NT2/D1 (cell line): ENCODE measurements at regions not wholly inside any gene's neighbourhood (a gene's known extent, or its start where the extent isn't known, plus 50 kb on each side); places are given as distances from the start of the nearest gene placed in this dataset.
"Not testable (repeated sequence)": the region's sequence is repeated elsewhere in the genome, so short reads cannot be mapped to it uniquely, and the experiment has no call there.

Experiments used
- DNase-seq: peaks from one replicate; pipeline ENCODE4 v3.0.0-alpha.2; 2011; ENCODE audit warnings: low read depth, low spot score
- H3K27me3 ChIP-seq: 2 replicates; pipeline ENCODE4 v1.6.0; 2011; ENCODE audit warnings: mild to moderate bottlenecking; ENCODE audit not compliant: insufficient read length, insufficient read depth
- H3K36me3 ChIP-seq: 2 replicates; pipeline ENCODE4 v1.6.1; 2011; ENCODE audit warnings: mild to moderate bottlenecking, low read length, mixed read lengths; ENCODE audit not compliant: insufficient read depth, insufficient read length
- H3K4me1 ChIP-seq: 2 replicates; pipeline ENCODE4 v1.5.1; 2011; ENCODE audit not compliant: insufficient read depth, insufficient read length
- H3K4me3 ChIP-seq: 2 replicates; pipeline ENCODE4 v1.5.1; 2011; ENCODE audit warnings: low read depth; ENCODE audit not compliant: insufficient read length
- H3K9ac ChIP-seq: 2 replicates; pipeline ENCODE4 v1.6.0; 2011; ENCODE audit warnings: low read depth; ENCODE audit not compliant: insufficient read length
- H3K9me3 ChIP-seq: 2 replicates; pipeline ENCODE4 v1.5.1; 2011; ENCODE audit warnings: mild to moderate bottlenecking, low read length; ENCODE audit not compliant: insufficient read depth
- SUZ12 ChIP-seq: IDR thresholded peaks from 2 replicates; pipeline ENCODE4 v1.6.1; 2011; ENCODE audit not compliant: insufficient read length, insufficient read depth; ENCODE audit errors: extremely low read depth
- YY1 ChIP-seq: IDR thresholded peaks from 2 replicates; pipeline ENCODE4 v1.6.1; 2011; ENCODE audit not compliant: insufficient read length, insufficient read depth
- ZNF274 ChIP-seq: IDR thresholded peaks from 2 replicates; pipeline ENCODE4 v1.6.1; 2011; ENCODE audit warnings: mild to moderate bottlenecking, low read depth, low read length

DNA sequence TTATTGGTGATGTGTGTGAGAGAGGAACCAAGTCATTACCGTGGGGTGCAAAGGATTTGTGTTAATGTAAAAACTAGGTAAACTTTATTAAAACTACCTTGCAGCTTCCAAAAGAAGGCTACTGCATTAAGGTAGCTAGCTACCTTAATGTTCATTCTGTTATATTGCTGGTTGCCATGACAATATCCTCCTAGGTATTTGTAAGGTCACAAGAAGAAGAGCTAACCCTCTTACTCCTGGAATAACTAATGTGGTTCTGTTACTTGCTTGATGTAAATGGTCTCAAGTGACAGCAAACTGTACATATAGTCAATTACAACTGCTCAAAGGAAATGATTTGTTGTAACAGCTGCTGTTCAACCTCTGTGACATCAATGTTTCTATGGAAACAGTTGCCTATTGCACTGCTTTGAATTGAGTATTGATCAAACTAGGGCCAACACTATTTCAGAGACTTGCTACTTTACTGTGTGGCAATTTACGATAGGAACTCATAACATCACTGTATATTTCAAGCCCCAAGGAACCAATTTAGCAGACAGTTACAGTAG, 319.8 kb upstream of the HNRNPA3 start:
- Histone ChIP-seq H3K27me3 (no peaks in the 10 kb centered on the region), H3K9me3 (no peaks in the 10 kb centered on the region), H3K4me3 (no peak overlapping the region), H3K4me1 (no peaks in the 10 kb centered on the region), H3K36me3 (no peaks in the 10 kb centered on the region), H3K9ac (no peak overlapping the region)
- TF ChIP-seq YY1 (no peak), SUZ12 (no peak), ZNF274 (no peak)
- DNase-seq: no peak

DNA sequence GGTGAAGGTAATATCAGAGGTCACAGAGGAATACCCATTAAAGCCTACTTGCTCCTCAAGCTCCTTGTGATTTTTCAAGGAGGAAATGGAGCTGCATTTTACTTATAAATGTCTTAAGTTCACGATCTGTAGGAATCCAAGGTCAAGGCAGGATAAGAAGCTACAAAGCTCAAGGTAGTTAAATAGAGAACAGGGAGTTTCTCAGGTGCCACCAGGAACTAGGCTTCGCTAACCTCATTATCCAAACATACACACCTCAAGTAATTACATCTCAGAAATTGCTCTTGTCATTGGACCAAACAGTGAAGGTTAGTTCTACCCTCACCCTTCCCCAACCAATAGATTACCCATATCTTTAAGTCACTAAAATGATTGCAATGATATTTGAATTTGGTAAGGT, 317.4 kb upstream of the HNRNPA3 start:
- H3K9me3 ChIP-seq: no peaks in the 10 kb centered on the region
- H3K4me1 ChIP-seq: no peaks in the 10 kb centered on the region
- no peaks in the 10 kb centered on the region for H3K27me3 ChIP-seq

DNA sequence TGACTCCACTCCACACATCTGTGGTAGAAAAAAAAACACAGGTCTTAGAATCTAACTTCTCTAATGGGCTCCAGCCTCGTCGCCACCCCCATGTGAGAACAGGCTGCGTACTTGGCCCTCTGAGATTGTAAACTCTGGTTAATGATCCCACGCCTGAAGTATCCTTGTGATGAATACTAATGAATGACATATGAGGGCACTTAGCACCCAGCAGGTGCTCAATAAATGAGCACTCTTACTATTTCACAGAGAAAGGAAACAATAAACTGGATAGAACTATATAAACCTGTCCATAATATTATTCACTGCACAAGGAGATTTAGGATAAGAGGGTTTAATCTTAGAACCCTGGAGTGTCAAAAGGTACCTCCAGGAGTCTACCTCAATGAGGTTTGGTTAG, 310.1 kb upstream of the HNRNPA3 start:
- Histone ChIP-seq H3K9ac (no peak overlapping the region), H3K4me1 (no peaks in the 10 kb centered on the region), H3K9me3 (no peaks in the 10 kb centered on the region), H3K36me3 (no peaks in the 10 kb centered on the region), H3K4me3 (no peak overlapping the region), H3K27me3 (no peaks in the 10 kb centered on the region)
- TF ChIP-seq SUZ12 (no peak), YY1 (no peak), ZNF274 (no peak)
- DNase-seq: no peak

More for the DNA sequence above, 317.4 kb upstream of the HNRNPA3 start:
- no peak for DNase-seq
- H3K9ac ChIP-seq: no peak overlapping the region
- no peaks in the 10 kb centered on the region for H3K36me3 ChIP-seq
- no peak overlapping the region for H3K4me3 ChIP-seq
- no peak for TF ChIP-seq YY1
- no peak for TF ChIP-seq SUZ12
- TF ChIP-seq ZNF274: no peak

- DNase-seq, H3K4me3 ChIP-seq, H3K9me3 ChIP-seq, H3K9ac ChIP-seq, H3K4me1 ChIP-seq, H3K36me3 ChIP-seq, H3K27me3 ChIP-seq: not testable (repeated sequence)
These were observed 308.5 kb upstream of the HNRNPA3 start for GRCh38 chr2:176904053-176904452.

DNA sequence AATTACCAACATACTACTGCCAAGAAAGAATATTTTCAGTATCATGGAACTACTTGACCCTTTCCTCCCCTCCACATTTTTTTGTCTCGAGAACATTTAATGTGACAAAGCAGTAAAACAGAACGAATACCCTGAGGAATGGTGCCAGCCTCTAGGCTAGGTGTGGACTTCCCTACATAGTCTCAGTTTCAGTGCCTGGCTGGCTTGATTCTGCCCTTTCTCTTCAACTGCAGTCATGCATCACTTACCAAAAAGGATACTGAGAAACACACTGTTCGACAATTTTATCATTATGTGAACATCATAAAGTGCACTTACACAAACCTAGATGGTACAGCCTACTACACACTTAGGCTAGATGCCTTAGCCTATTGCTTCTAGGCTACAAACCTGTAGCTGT, 305.3 kb upstream of the HNRNPA3 start:
- no peak for DNase-seq
- TF ChIP-seq ZNF274 (no peak), SUZ12 (no peak), YY1 (no peak)
- no peaks in the 10 kb centered on the region for H3K9me3 ChIP-seq
- H3K4me3 ChIP-seq: no peak overlapping the region
- no peaks in the 10 kb centered on the region for H3K27me3 ChIP-seq
- no peaks in the 10 kb centered on the region for H3K4me1 ChIP-seq
- H3K9ac ChIP-seq: no peak overlapping the region
- H3K36me3 ChIP-seq: no peaks in the 10 kb centered on the region

GRCh38 chr2:176910828-176911227, 301.8 kb upstream of the HNRNPA3 start:
- Histone ChIP-seq H3K4me3 (no peak overlapping the region), H3K36me3 (no peaks in the 10 kb centered on the region), H3K27me3 (no peaks in the 10 kb centered on the region), H3K4me1 (no peaks in the 10 kb centered on the region), H3K9ac (no peak overlapping the region), H3K9me3 (no peaks in the 10 kb centered on the region)
- DNase-seq: no peak
- TF ChIP-seq ZNF274 (no peak), YY1 (no peak), SUZ12 (no peak)

- no peak for DNase-seq
- H3K4me3 ChIP-seq: no peak overlapping the region
These were observed 298.6 kb upstream of the HNRNPA3 start for GRCh38 chr2:176913955-176914354.

GRCh38 chr2:176914371-176914770, 298.2 kb upstream of the HNRNPA3 start:
- H3K9me3 ChIP-seq: no peaks in the 10 kb centered on the region
- no peaks in the 10 kb centered on the region for H3K4me1 ChIP-seq
- no peaks in the 10 kb centered on the region for H3K27me3 ChIP-seq
- no peak overlapping the region for H3K4me3 ChIP-seq
- no peak for DNase-seq
- H3K9ac ChIP-seq: no peak overlapping the region
- TF ChIP-seq YY1: no peak
- TF ChIP-seq SUZ12: no peak
- no peak for TF ChIP-seq ZNF274
- H3K36me3 ChIP-seq: no peaks in the 10 kb centered on the region

More at GRCh38 chr2:176913955-176914354, 298.6 kb upstream of the HNRNPA3 start:
- Histone ChIP-seq H3K9ac (no peak overlapping the region), H3K4me1 (no peaks in the 10 kb centered on the region), H3K27me3 (no peaks in the 10 kb centered on the region), H3K9me3 (no peaks in the 10 kb centered on the region), H3K36me3 (no peaks in the 10 kb centered on the region)
- TF ChIP-seq YY1 (no peak), SUZ12 (no peak), ZNF274 (no peak)

DNA sequence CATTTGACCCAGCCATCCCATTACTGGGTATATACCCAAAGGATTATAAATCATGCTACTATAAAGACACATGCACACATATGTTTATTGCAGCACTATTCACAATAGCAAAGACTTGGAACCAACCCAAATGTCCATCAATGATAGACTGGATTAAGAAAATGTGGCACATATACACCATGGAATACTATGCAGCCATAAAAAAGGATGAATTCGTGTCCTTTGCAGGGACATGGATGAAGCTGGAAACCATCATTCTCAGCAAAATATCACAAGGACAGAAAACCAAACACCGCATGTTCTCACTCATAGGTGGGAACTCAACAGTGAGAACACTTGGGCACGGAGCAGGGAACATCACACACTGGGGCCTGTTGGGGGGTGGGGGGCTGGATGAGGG, 290.0 kb upstream of the HNRNPA3 start:
- H3K9me3 ChIP-seq, H3K27me3 ChIP-seq, H3K4me3 ChIP-seq, H3K4me1 ChIP-seq, DNase-seq, H3K9ac ChIP-seq, H3K36me3 ChIP-seq: not testable (repeated sequence)
